T-helper 1 cell treated with Interleukin-12 subunit alpha and Interleukin-12 subunit beta and Interleukin-4 antibody, amounts not matched to agents 30 μg/mL and 1 μg/mL, for 36 hours (primary cell): ENCODE measurements at regions not wholly inside any gene's neighbourhood (a gene's known extent, or its start where the extent isn't known, plus 50 kb on each side); places are given as distances from the start of the nearest gene placed in this dataset.
"Not testable (repeated sequence)": the region's sequence is repeated elsewhere in the genome, so short reads cannot be mapped to it uniquely, and the experiment has no call there.

ENCODE experiments used
- H3K27ac Mint-ChIP-seq: one replicate; pipeline ENCODE4 v1.8.0; 2021; ENCODE audit warnings: mild to moderate bottlenecking, mixed read lengths
- H3K27me3 Mint-ChIP-seq: one replicate; pipeline ENCODE4 v1.8.0; 2021; ENCODE audit warnings: low read depth, mixed read lengths
- H3K36me3 Mint-ChIP-seq: one replicate; pipeline ENCODE4 v1.8.0; 2021; ENCODE audit warnings: low read depth, mixed read lengths
- H3K4me1 Mint-ChIP-seq: one replicate; pipeline ENCODE4 v1.8.0; 2021; ENCODE audit warnings: low read depth, mixed read lengths
- H3K4me3 Mint-ChIP-seq: one replicate; pipeline ENCODE4 v1.8.0; 2021; ENCODE audit warnings: mild to moderate bottlenecking, moderate library complexity, mixed read lengths
- H3K9me3 Mint-ChIP-seq: one replicate; pipeline ENCODE4 v1.8.0; 2021; ENCODE audit warnings: mixed read lengths

- Mint-ChIP-seq H3K27me3 (no peaks in the 10 kb centered on the region), H3K27ac (no peak overlapping the region), H3K9me3 (no peaks in the 10 kb centered on the region)
Measured at GRCh38 chr12:87575906-87576305, 453.3 kb downstream of the C12orf50 start.

GRCh38 chr12:87566918-87567317, 462.3 kb downstream of the C12orf50 start:
- H3K36me3 Mint-ChIP-seq, H3K9me3 Mint-ChIP-seq, H3K4me1 Mint-ChIP-seq, H3K4me3 Mint-ChIP-seq, H3K27me3 Mint-ChIP-seq, H3K27ac Mint-ChIP-seq: not testable (repeated sequence)

More at GRCh38 chr12:87575906-87576305, 453.3 kb downstream of the C12orf50 start:
- no peaks in the 10 kb centered on the region for H3K36me3 Mint-ChIP-seq
- no peaks in the 10 kb centered on the region for H3K4me1 Mint-ChIP-seq
- H3K4me3 Mint-ChIP-seq = no peak overlapping the region

GRCh38 chr12:87556985-87557384, 472.2 kb downstream of the C12orf50 start:
- H3K4me3 Mint-ChIP-seq = no peak overlapping the region
- H3K27ac Mint-ChIP-seq = no peak overlapping the region
- H3K36me3 Mint-ChIP-seq = no peaks in the 10 kb centered on the region
- no peaks in the 10 kb centered on the region for H3K4me1 Mint-ChIP-seq
- H3K27me3 Mint-ChIP-seq = no peaks in the 10 kb centered on the region
- H3K9me3 Mint-ChIP-seq = peaks cover 8% of the 10 kb centered on the region

- not testable (repeated sequence) for H3K4me3 Mint-ChIP-seq, H3K9me3 Mint-ChIP-seq, H3K4me1 Mint-ChIP-seq, H3K27me3 Mint-ChIP-seq, H3K36me3 Mint-ChIP-seq, H3K27ac Mint-ChIP-seq
Measured at GRCh38 chr12:87531213-87531612, 498.0 kb downstream of the C12orf50 start.

GRCh38 chr12:87529413-87529812, 499.8 kb downstream of the C12orf50 start:
- no peaks in the 10 kb centered on the region for H3K36me3 Mint-ChIP-seq
- H3K4me3 Mint-ChIP-seq = no peak overlapping the region
- H3K4me1 Mint-ChIP-seq = no peaks in the 10 kb centered on the region
- H3K27me3 Mint-ChIP-seq = no peaks in the 10 kb centered on the region
- H3K27ac Mint-ChIP-seq = no peak overlapping the region
- no peaks in the 10 kb centered on the region for H3K9me3 Mint-ChIP-seq

GRCh38 chr12:87520968-87521367, 508.2 kb downstream of the C12orf50 start:
- H3K9me3 Mint-ChIP-seq = no peaks in the 10 kb centered on the region
- H3K27ac Mint-ChIP-seq = no peak overlapping the region
- no peaks in the 10 kb centered on the region for H3K27me3 Mint-ChIP-seq
- H3K36me3 Mint-ChIP-seq = no peaks in the 10 kb centered on the region
- H3K4me3 Mint-ChIP-seq = no peak overlapping the region
- H3K4me1 Mint-ChIP-seq = no peaks in the 10 kb centered on the region

- H3K27ac Mint-ChIP-seq = no peak overlapping the region
- H3K9me3 Mint-ChIP-seq = no peaks in the 10 kb centered on the region
- H3K4me3 Mint-ChIP-seq = no peak overlapping the region
- no peaks in the 10 kb centered on the region for H3K4me1 Mint-ChIP-seq
- H3K36me3 Mint-ChIP-seq = no peaks in the 10 kb centered on the region
- H3K27me3 Mint-ChIP-seq = no peaks in the 10 kb centered on the region
Measured at GRCh38 chr12:87518481-87518880, 510.7 kb downstream of the C12orf50 start.

GRCh38 chr12:87518036-87518435, 511.2 kb downstream of the C12orf50 start:
- Mint-ChIP-seq H3K4me1 (no peaks in the 10 kb centered on the region), H3K9me3 (no peaks in the 10 kb centered on the region), H3K27ac (no peak overlapping the region), H3K4me3 (no peak overlapping the region), H3K27me3 (no peaks in the 10 kb centered on the region), H3K36me3 (no peaks in the 10 kb centered on the region)

GRCh38 chr12:87513536-87514280, 515.5 kb downstream of the C12orf50 start:
- H3K9me3 Mint-ChIP-seq = no peaks in the 10 kb centered on the region
- no peaks in the 10 kb centered on the region for H3K4me1 Mint-ChIP-seq
- no peak overlapping the region for H3K4me3 Mint-ChIP-seq
- no peaks in the 10 kb centered on the region for H3K36me3 Mint-ChIP-seq
- H3K27ac Mint-ChIP-seq = no peak overlapping the region
- H3K27me3 Mint-ChIP-seq = no peaks in the 10 kb centered on the region

- Mint-ChIP-seq H3K4me3 (no peak overlapping the region), H3K27me3 (no peaks in the 10 kb centered on the region), H3K27ac (no peak overlapping the region), H3K9me3 (peaks cover 4% of the 10 kb centered on the region), H3K36me3 (no peaks in the 10 kb centered on the region), H3K4me1 (no peaks in the 10 kb centered on the region)
Measured at GRCh38 chr12:87511371-87511770, 517.8 kb downstream of the C12orf50 start.

GRCh38 chr12:87509237-87509820, 519.9 kb downstream of the C12orf50 start:
- Mint-ChIP-seq H3K36me3 (no peaks in the 10 kb centered on the region), H3K9me3 (peaks cover 4% of the 10 kb centered on the region), H3K27me3 (no peaks in the 10 kb centered on the region), H3K4me3 (no peak overlapping the region), H3K4me1 (no peaks in the 10 kb centered on the region), H3K27ac (no peak overlapping the region)

GRCh38 chr12:87491598-87491997, 537.6 kb downstream of the C12orf50 start:
- H3K36me3 Mint-ChIP-seq = no peaks in the 10 kb centered on the region
- H3K27ac Mint-ChIP-seq = no peak overlapping the region
- no peak overlapping the region for H3K4me3 Mint-ChIP-seq
- H3K4me1 Mint-ChIP-seq = no peaks in the 10 kb centered on the region
- H3K9me3 Mint-ChIP-seq = peaks cover 11% of the 10 kb centered on the region
- no peaks in the 10 kb centered on the region for H3K27me3 Mint-ChIP-seq

GRCh38 chr12:87491089-87491488, 538.1 kb downstream of the C12orf50 start:
- H3K27ac Mint-ChIP-seq = no peak overlapping the region
- no peaks in the 10 kb centered on the region for H3K36me3 Mint-ChIP-seq
- H3K9me3 Mint-ChIP-seq = peaks cover 11% of the 10 kb centered on the region
- H3K27me3 Mint-ChIP-seq = no peaks in the 10 kb centered on the region
- no peak overlapping the region for H3K4me3 Mint-ChIP-seq
- no peaks in the 10 kb centered on the region for H3K4me1 Mint-ChIP-seq

GRCh38 chr12:87469295-87469694, 559.9 kb downstream of the C12orf50 start:
- no peaks in the 10 kb centered on the region for H3K36me3 Mint-ChIP-seq
- H3K27me3 Mint-ChIP-seq = no peaks in the 10 kb centered on the region

GRCh38 chr12:87467936-87468335, 561.3 kb downstream of the C12orf50 start:
- H3K36me3 Mint-ChIP-seq = no peaks in the 10 kb centered on the region
- H3K27ac Mint-ChIP-seq = no peak overlapping the region
- H3K27me3 Mint-ChIP-seq = no peaks in the 10 kb centered on the region
- no peaks in the 10 kb centered on the region for H3K4me1 Mint-ChIP-seq
- no peak overlapping the region for H3K4me3 Mint-ChIP-seq
- no peaks in the 10 kb centered on the region for H3K9me3 Mint-ChIP-seq

More at GRCh38 chr12:87469295-87469694, 559.9 kb downstream of the C12orf50 start:
- H3K4me3 Mint-ChIP-seq = no peak overlapping the region
- H3K9me3 Mint-ChIP-seq = peaks cover 5% of the 10 kb centered on the region
- no peak overlapping the region for H3K27ac Mint-ChIP-seq
- no peaks in the 10 kb centered on the region for H3K4me1 Mint-ChIP-seq
